NCI-H2081 (cell line): ENCODE measurements at regions not wholly inside any gene's neighbourhood (a gene's known extent, or its start where the extent isn't known, plus 50 kb on each side); places are given as distances from the start of the nearest gene placed in this dataset.
"Not testable (repeated sequence)": the region's sequence is repeated elsewhere in the genome, so short reads cannot be mapped to it uniquely, and the experiment has no call there.

Source experiments
- DNase-seq, 2 experiments: peaks; one replicate each; lab custom pipeline; 2025; lab: John Stamatoyannopoulos, UW

GRCh38 chr5:106423109-106423897, 1247.4 kb downstream of the EFNA5 start:
- DNase-seq = no peak

DNA sequence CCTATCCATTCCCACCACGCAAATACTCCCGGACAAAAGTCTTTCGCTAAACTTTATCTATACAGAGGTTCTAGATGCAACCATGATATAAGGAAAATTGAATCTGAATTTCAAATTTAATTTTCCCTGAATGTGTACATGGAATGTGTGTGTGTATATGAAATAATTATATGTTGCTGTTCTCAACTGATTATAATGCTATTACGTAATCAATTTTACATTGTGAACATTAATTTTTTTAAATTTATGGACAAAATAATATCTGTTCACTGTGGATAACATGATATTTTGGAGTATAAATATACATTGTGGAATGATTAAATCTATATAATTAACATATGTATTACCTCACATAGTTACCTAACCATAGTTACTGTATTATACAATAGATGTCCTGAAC, 1250.6 kb downstream of the EFNA5 start:
- DNase-seq = no peak

GRCh38 chr5:106418196-106418595, 1252.5 kb downstream of the EFNA5 start:
- DNase-seq = no peak

GRCh38 chr5:106417566-106417965, 1253.2 kb downstream of the EFNA5 start:
- DNase-seq = no peak

DNA sequence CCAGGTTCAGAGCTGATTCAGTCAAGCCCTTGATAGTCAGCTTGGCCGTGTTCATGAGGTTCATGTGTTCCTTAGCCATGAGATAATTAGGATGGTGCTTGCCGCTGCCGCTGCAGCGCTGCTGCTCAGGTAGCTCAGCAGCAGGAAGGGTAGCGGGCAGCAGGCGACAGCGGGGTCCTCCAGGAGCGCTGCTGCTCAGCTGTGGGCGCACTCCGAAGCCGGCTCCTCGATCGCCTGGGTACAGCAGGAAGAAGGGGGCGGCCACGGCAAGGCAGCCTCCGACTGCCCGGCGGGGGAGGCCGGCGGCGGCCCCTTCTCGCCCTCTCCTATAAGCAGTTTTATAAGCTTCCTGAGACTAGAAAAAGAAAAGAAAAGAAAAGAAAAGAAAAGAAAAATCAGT, 1253.6 kb downstream of the EFNA5 start:
- no peak for DNase-seq

DNA sequence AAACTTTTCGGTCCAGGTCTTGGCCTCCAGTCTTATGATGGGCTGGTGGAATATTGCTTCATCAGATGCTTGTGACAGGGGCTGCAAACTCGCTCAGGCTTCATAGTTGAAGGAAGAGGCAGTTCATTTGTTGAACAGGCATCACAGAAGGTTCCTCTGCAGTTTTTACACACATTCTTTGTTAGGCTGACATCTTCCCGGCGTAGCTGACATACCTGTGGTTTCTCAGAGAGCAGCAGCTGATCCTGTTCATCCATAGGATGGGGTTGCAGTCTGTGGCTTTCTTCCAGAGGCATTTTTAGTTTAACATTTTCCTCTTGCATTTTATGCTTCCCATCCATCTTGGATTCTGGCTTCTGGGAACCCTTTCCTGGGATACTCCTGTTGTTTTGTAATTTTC, 1255.2 kb downstream of the EFNA5 start:
- DNase-seq = no peak

DNA sequence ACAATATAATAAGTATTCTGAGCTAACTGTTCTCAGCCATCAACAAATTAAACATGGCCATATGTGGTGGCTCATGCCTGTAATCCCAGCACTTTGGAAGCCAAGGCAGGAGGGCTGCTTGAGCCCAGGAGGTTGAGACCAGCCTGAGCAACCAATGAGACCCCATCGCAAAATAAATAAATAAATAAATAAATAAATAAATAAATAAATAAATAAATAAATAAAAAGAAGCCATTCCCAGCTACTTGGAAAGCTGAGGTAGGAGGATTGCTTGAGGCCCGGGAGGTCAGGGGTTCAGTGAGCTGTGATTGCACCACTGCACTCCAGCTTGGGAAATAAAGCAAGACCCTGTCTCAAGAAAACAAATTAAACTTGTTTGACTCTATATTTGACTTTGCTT, 1256.4 kb downstream of the EFNA5 start:
- DNase-seq = no peak

DNA sequence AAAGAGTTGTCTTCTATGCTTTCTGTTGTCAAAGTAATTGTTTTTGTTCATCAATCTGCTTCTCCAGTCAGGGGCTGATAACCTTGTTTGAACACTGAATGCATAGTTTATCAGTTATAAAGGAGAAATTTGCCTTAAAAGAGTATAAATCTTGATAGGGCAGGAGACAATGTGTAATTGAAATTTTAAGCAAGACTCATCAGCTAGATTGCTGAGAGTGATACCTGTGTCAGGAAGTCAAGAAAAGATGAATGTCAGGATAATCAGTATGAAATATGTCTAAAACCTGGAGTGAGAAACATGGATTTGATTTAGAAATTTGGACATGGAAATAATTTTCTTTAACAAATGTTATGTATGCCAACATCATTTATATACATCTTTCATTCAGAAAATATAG, 1258.1 kb downstream of the EFNA5 start:
- no peak for DNase-seq

GRCh38 chr5:106408570-106408969, 1262.2 kb downstream of the EFNA5 start:
- DNase-seq = no peak

- no peak for DNase-seq
Observed at GRCh38 chr5:106408141-106408540, 1262.6 kb downstream of the EFNA5 start.

DNA sequence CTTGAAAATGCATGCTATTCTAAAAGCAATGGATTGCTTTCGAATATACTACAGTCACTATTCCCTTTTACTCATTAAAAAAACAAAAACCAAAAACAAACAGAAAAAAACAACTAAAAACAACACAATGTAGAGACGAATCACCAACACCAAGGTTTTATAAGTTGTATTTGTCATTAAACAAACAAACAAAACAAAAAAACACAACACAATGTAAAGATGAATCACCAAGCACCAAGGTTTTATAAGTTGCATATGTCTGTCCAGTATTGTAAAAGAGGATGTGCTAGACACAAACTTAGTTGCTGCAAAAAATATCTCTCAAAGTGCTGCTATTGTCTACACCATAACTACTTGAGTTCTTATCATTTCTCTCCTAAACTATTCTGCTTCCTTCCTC, 1269.2 kb downstream of the EFNA5 start:
- no peak for DNase-seq

DNA sequence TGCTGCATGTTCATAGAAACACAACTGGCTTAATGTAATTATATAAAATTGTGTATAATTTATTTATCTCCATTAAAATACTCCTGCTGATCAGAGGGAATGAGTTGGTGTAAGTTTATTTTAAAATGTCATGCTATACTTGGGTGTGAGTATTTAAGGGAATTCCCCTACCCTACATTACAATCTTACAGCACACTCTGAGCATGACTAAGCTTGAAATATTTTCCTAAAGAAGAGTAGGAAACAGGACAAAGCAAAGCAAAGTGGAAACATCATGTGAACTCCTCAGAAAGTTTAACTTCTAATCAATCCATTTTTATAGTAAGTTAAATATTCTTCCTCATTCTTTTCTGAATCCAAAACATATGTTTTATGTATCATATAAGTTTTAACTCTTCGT, 1271.3 kb downstream of the EFNA5 start:
- no peak for DNase-seq

GRCh38 chr5:106397700-106398099, 1273.0 kb downstream of the EFNA5 start:
- DNase-seq = no peak

- DNase-seq = no peak
Observed at GRCh38 chr5:106393276-106393675, 1277.5 kb downstream of the EFNA5 start.

DNA sequence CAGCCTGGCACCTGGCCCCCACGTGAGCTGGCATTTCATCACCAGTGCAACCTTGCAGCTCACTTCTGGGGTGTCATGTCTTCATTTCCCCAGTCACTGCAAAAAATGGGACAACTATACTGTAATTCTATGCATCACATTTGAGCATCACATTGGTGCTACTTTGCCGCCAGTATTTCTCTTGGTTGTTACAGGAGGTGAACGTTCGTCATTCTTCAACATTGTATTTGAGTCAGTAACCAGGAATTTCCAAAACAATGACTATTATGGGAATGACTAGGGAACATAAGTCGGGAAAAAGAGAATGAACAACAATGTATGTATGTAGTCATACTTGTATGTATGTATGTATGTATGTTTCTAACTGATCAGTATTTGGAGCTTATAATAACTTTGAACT, 1278.0 kb downstream of the EFNA5 start:
- no peak for DNase-seq

DNA sequence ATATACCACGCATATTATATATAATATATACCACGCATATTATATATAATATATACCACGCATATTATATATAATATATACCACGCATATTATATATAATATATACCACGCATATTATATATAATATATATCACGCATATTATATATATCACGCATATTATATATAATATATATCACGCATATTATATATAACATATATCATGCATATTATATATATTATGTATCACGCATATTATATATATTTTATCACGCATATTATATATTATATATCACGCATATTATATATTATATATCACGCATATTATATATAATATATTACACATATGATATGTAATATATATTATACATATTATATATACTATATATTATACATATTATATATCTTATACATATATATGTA, 1283.0 kb downstream of the EFNA5 start:
- DNase-seq = not testable (repeated sequence)

GRCh38 chr5:106386287-106386686, 1284.5 kb downstream of the EFNA5 start:
- no peak for DNase-seq

DNA sequence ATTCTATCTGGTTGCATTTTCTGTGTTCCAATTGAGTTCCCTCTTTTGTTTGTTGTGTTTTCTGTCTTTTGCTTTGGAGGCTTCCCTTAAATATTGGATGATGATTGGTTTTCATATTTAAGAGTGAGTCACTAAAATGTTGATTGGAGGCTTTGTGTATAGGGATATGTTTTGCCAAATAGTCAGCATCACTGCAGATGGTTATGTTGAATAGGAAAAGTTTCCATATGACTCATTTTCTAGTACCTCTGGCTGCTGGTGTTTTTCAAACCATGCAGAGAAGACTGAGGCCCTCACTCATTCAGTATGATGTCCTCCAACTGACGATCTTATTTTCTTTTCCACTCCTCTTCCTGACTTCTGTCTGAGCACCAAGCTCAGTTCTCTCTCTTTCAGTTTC, 1290.0 kb downstream of the EFNA5 start:
- no peak for DNase-seq

DNA sequence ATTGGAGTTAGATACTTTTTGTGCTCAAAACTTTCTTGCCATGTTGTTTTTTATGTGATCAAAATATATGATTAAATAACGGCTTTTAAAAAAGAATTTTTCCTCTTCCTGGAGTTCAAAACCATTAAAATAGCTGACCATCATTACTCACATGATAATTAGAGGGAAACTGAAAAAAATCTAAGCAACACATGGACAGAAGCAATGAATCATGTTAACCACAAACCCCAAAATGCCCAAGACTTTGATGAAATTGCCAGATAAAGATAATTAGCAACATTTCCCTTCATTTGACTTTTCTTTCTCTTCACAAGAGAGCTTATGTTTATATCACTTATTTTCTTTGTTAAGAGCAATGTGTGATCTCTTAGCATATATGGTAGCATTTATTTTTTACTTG, 1294.2 kb downstream of the EFNA5 start:
- DNase-seq = no peak

DNA sequence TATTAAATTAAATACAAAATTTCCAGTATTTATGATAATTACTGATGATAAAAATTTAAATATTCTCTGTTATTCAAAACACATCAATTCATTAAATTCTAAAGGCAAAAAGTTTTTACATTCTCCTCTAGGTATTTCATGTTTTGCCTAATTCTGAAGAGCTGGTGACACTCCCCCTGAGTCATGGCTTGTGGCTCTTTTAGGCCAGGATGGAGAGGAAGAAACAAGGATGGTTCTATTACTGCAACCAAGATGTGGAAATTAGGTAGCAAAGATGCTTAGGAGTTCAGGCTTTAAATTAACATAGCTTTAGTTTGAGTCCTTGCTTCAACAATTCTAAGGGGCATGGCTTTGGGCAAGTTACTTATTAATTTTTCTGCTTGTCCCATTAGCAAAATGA, 1295.8 kb downstream of the EFNA5 start:
- DNase-seq = no peak

- no peak for DNase-seq
Observed at GRCh38 chr5:106368021-106368420, 1302.7 kb downstream of the EFNA5 start.

GRCh38 chr5:106367281-106367680, 1303.5 kb downstream of the EFNA5 start:
- no peak for DNase-seq

- no peak for DNase-seq
Observed at GRCh38 chr5:106363578-106363977, 1307.2 kb downstream of the EFNA5 start.

DNA sequence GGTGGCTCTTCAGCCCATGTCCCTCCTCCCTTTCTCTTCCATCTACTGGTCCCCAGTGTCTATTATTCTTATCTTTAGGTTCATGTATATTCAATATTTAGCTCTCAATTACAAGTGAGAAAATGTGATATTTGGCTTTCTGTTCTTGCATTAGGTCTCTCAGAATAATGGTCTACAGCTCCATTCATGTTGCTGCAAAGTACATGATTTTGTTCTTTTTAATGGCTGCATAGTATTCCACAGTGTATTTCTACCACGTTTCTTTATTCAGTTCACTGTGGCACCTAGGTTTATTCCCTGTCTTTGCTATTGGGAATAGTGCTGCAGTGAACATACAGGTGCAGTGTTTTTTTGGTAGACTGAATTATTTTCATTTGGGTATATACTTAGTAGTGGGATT, 1308.8 kb downstream of the EFNA5 start:
- DNase-seq = no peak
